ENCODE measurements at regions not wholly inside any gene's neighbourhood (a gene's known extent, or its start where the extent isn't known, plus 50 kb on each side); places are given as distances from the start of the nearest gene placed in this dataset.

DNA sequence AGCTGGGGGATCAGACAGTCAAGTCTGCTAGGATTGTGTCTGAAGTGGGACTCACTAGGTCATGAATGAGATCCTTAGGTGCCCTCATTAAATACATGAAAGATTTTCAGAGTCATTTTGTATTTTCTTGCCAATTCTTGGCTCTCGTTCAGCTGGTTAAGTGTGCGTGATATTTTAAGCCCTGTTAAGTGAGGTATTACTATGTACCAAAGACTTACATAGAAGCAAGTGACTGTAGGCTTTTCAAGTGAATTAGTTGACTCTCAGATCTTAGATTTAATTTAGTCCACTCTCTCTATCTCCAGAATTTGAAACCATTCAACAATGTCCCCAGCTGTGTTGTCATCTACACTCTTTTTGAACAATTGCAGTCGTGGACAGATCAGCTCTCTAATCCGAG is 219.4 kb downstream of the FOXL1 start:
- no peak for DNase-seq
- no peaks in the 10 kb centered on the region for H3F3A ChIP-seq (ENCODE audit: insufficient read depth)
- H3K9me3 ChIP-seq (ENCODE audit: low read depth), result no peaks in the 10 kb centered on the region
- H3K27ac ChIP-seq, result no peak overlapping the region
- no peaks in the 10 kb centered on the region for H3K9me2 ChIP-seq (ENCODE audit: insufficient read depth)
- H3K27me3 ChIP-seq (replicated peaks; ENCODE audit: insufficient read depth), result peaks cover 90% of the 10 kb centered on the region
- no peaks in the 10 kb centered on the region for H4K20me1 ChIP-seq (ENCODE audit: insufficient read depth)
- no peak overlapping the region for H3K4me2 ChIP-seq (ENCODE audit: unreplicated experiment)
- no peaks in the 10 kb centered on the region for H3K79me2 ChIP-seq (ENCODE audit: insufficient read depth)
- no peak overlapping the region for H3K4me3 ChIP-seq
- no peak overlapping the region for H2AFZ ChIP-seq
- in situ Hi-C loops (cut with MboI), result no loop called here
- H3K4me1 ChIP-seq (ENCODE audit: insufficient read depth), result no peaks in the 10 kb centered on the region
- WGBS, 2 experiments (ENCODE audit: low coverage in 1 of 2, low lambda C conversion rate in 2 of 2, missing lambda C conversion rate in 2 of 2), result 35 to 37% methylated on average over 4 of the region's 4 CpGs
- TF ChIP-seq EZH2phosphoT487 (IDR thresholded peaks at IDR 0.05; ENCODE audit: insufficient read depth, low read depth), result no peak
- no peaks in the 10 kb centered on the region for H3K36me3 ChIP-seq (ENCODE audit: low read depth)
- H3K9ac ChIP-seq, result no peak overlapping the region

DNA sequence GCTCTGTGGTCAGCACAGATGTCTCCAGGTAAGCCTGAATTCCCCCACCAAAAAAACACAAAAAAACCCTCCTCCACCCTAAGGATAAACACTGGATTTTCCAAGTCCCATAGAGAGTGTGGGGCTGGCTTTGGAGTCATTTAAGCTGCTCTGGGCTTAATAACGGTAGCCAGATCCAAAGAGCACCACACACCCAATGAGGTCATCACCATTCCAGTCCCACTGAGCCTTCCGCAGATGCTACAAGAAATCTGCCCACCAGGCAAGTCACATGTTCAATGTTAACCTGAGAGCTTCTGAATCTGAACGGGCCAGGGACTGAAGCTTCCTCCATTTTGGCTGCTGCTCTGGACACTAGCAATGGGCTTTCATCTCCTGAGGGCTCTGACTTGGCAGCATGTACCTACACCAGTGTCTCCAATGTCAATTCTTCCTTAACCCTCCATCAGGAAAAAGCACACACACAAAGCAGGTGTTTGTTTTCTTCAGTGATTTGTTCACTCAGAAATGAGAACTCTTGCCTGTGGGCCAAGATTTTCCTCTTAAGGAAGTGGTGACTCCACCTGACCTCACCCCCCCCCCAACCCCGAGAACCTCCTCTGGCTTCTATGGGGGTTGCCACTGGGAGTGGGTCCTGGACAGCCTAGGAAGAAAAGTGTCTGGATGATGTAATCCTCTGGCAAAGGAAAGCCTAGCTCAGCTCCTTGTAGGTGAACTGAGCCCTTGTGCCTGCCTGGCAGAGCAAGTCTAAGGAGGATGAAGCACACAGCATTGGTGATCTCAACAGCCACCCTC is 220.1 kb downstream of the FOXL1 start:
- WGBS, 2 experiments (ENCODE audit: low coverage in 1 of 2, low lambda C conversion rate in 2 of 2, missing lambda C conversion rate in 2 of 2), result 10 to 12% methylated on average over 4 of the region's 4 CpGs
- H3K9me2 ChIP-seq (ENCODE audit: insufficient read depth), result no peaks in the 10 kb centered on the region
- H3K27me3 ChIP-seq (replicated peaks; ENCODE audit: insufficient read depth), result peaks cover 90% of the 10 kb centered on the region
- H3F3A ChIP-seq (ENCODE audit: insufficient read depth), result no peaks in the 10 kb centered on the region
- H3K9me3 ChIP-seq (ENCODE audit: low read depth), result no peaks in the 10 kb centered on the region
- no peak overlapping the region for H3K4me3 ChIP-seq
- in situ Hi-C loops (cut with MboI), result no loop called here
- TF ChIP-seq EZH2phosphoT487 (IDR thresholded peaks at IDR 0.05; ENCODE audit: insufficient read depth, low read depth) (no peak), EZH2 (IDR thresholded peaks at IDR 0.05; ENCODE audit: insufficient read depth, poor library complexity, severe bottlenecking) (no peak)
- no peaks in the 10 kb centered on the region for H3K4me1 ChIP-seq (ENCODE audit: insufficient read depth)
- H4K20me1 ChIP-seq (ENCODE audit: insufficient read depth), result no peaks in the 10 kb centered on the region
- H3K79me2 ChIP-seq (ENCODE audit: insufficient read depth), result no peaks in the 10 kb centered on the region
- H3K27ac ChIP-seq, result no peak overlapping the region
- no peaks in the 10 kb centered on the region for H3K36me3 ChIP-seq (ENCODE audit: low read depth)
- H3K9ac ChIP-seq, result no peak overlapping the region
- DNase-seq, result peak; percentile 10
- no peak overlapping the region for H3K4me2 ChIP-seq (ENCODE audit: unreplicated experiment)
- no peak overlapping the region for H2AFZ ChIP-seq

DNA sequence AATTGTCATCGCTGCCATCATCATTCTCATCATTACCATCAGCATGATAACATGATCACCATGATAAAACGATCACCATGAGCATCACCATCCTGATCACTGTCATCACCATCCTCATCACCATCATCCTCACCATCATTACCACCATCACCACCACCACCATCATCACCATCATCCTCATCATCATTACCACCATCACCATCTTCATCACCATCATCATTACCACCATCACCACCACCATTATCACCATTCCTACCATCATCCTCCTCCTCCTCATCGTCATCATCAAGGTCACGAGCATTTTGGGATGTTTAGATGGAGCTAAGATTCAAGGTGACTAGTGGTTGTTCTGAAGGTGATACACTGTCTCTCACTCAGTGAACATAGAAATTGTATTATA is 221.0 kb downstream of the FOXL1 start:
- Histone ChIP-seq H3K79me2 (ENCODE audit: insufficient read depth) (no peaks in the 10 kb centered on the region), H3K4me2 (ENCODE audit: unreplicated experiment) (no peak overlapping the region), H2AFZ (no peak overlapping the region), H3K27me3 (replicated peaks; ENCODE audit: insufficient read depth) (peaks cover 91% of the 10 kb centered on the region), H3F3A (ENCODE audit: insufficient read depth) (no peaks in the 10 kb centered on the region), H3K4me3 (no peak overlapping the region), H3K9ac (no peak overlapping the region), H4K20me1 (ENCODE audit: insufficient read depth) (no peaks in the 10 kb centered on the region), H3K9me3 (ENCODE audit: low read depth) (no peaks in the 10 kb centered on the region), H3K36me3 (ENCODE audit: low read depth) (no peaks in the 10 kb centered on the region), H3K27ac (no peak overlapping the region), H3K9me2 (ENCODE audit: insufficient read depth) (no peaks in the 10 kb centered on the region), H3K4me1 (ENCODE audit: insufficient read depth) (no peaks in the 10 kb centered on the region)
- TF ChIP-seq EZH2phosphoT487 (IDR thresholded peaks at IDR 0.05; ENCODE audit: insufficient read depth, low read depth) (no peak), EZH2 (IDR thresholded peaks at IDR 0.05; ENCODE audit: insufficient read depth, poor library complexity, severe bottlenecking) (no peak)
- in situ Hi-C loops (cut with MboI), result no loop called here
- WGBS, 2 experiments (ENCODE audit: low coverage in 1 of 2, low lambda C conversion rate in 2 of 2, missing lambda C conversion rate in 2 of 2), result 52 to 54% methylated on average over 4 of the region's 4 CpGs
- DNase-seq, result no peak

- 11 to 13% methylated on average over 4 of the region's 4 CpGs for WGBS, 2 experiments (ENCODE audit: low coverage in 1 of 2, low lambda C conversion rate in 2 of 2, missing lambda C conversion rate in 2 of 2)
- H3K27me3 ChIP-seq (replicated peaks; ENCODE audit: insufficient read depth), result peaks cover 92% of the 10 kb centered on the region
Observed at GRCh38 chr16:86800894-86801293, 222.5 kb downstream of the FOXL1 start.

More at GRCh38 chr16:86800894-86801293, 222.5 kb downstream of the FOXL1 start:
- Histone ChIP-seq H4K20me1 (ENCODE audit: insufficient read depth) (no peaks in the 10 kb centered on the region), H3K4me3 (no peak overlapping the region), H3K4me2 (ENCODE audit: unreplicated experiment) (no peak overlapping the region), H2AFZ (no peak overlapping the region), H3K9ac (no peak overlapping the region), H3K79me2 (ENCODE audit: insufficient read depth) (no peaks in the 10 kb centered on the region), H3K9me2 (ENCODE audit: insufficient read depth) (no peaks in the 10 kb centered on the region), H3K4me1 (ENCODE audit: insufficient read depth) (no peaks in the 10 kb centered on the region), H3K27ac (no peak overlapping the region), H3K9me3 (ENCODE audit: low read depth) (no peaks in the 10 kb centered on the region), H3K36me3 (ENCODE audit: low read depth) (no peaks in the 10 kb centered on the region), H3F3A (ENCODE audit: insufficient read depth) (no peaks in the 10 kb centered on the region)
- in situ Hi-C loops (cut with MboI), result no loop called here
- DNase-seq, result no peak
- TF ChIP-seq EZH2 (IDR thresholded peaks at IDR 0.05; ENCODE audit: insufficient read depth, poor library complexity, severe bottlenecking), result no peak
- TF ChIP-seq EZH2phosphoT487 (IDR thresholded peaks at IDR 0.05; ENCODE audit: insufficient read depth, low read depth), result no peak

Measured in GM23248 (cell line).